ENCODE measurements at regions not wholly inside any gene's neighbourhood (a gene's known extent, or its start where the extent isn't known, plus 50 kb on each side); places are given as distances from the start of the nearest gene placed in this dataset.

GRCh38 chr16:48471435-48471834, 86.2 kb upstream of the SIAH1 start:
- Histone ChIP-seq H4K20me1 (ENCODE audit: insufficient read depth, low read length) (no peaks in the 10 kb centered on the region), H4K8ac (ENCODE audit: low read depth in 2 of 2, low read length in 2 of 2) (no peak overlapping the region), H2BK5ac (ENCODE audit: low read depth, low read length, poor library complexity, severe bottlenecking) (no peak overlapping the region), H3K9ac (ENCODE audit: low read depth, low read length) (no peak overlapping the region), H2AK5ac (ENCODE audit: low read depth, low read length) (no peak overlapping the region), H2AFZ (replicated peaks; ENCODE audit: low read length, poor library complexity) (peak overlapping the region; percentile 51), H3K14ac (replicated peaks; ENCODE audit: low read depth, low read length) (no peak overlapping the region), H2AK9ac (replicated peaks; ENCODE audit: low read depth, low read length, poor library complexity) (no peak overlapping the region), H3K4me3 (ENCODE audit: insufficient read depth, low read depth, low read length) (no peak overlapping the region), H3K36me3 (ENCODE audit: control insufficient read depth, insufficient read depth, low read length) (no peaks in the 10 kb centered on the region), H3K4me1 (ENCODE audit: control insufficient read depth, insufficient read depth, low read length) (no peaks in the 10 kb centered on the region), H4K5ac (ENCODE audit: low read depth, low read length) (no peak overlapping the region), H2BK20ac (ENCODE audit: low read depth, low read length) (no peak overlapping the region), H3K27me3 (ENCODE audit: control insufficient read depth, insufficient read depth, low read length) (no peaks in the 10 kb centered on the region), H3K9me1 (ENCODE audit: insufficient read depth, low read length) (no peaks in the 10 kb centered on the region), H3K9me3 (ENCODE audit: control insufficient read depth, insufficient read depth, low read length) (no peaks in the 10 kb centered on the region), H3K56ac (ENCODE audit: extremely low read depth, insufficient read depth, low read length) (no peak overlapping the region), H3K79me1 (ENCODE audit: low read depth in 1 of 2, low read length in 2 of 2) (no peaks in the 10 kb centered on the region), H3K4ac (ENCODE audit: low read depth, low read length) (no peak overlapping the region), H3K23ac (ENCODE audit: low read depth, low read length) (no peak overlapping the region), H2BK15ac (ENCODE audit: low read depth, low read length) (no peak overlapping the region), H3K27ac (ENCODE audit: insufficient read depth, low read length) (no peak overlapping the region), H3K4me2 (ENCODE audit: low read depth, low read length) (no peak overlapping the region), H3K18ac (ENCODE audit: low read depth, low read length) (no peak overlapping the region), H2BK120ac (ENCODE audit: low read depth, low read length) (no peak overlapping the region), H4K91ac (ENCODE audit: insufficient read depth, low read depth, low read length) (no peak overlapping the region)
- dilution Hi-C loops (cut with HindIII; ENCODE audit: low sequenced_read_pairs, unreplicated experiment), result no loop called here
- ATAC-seq (ENCODE audit: low read depth) (no peak), DNase-seq (no peak)
- in situ Hi-C loops (cut with MboI; ENCODE audit: low sequenced_read_pairs), result no loop called here
- TF ChIP-seq FOS (IDR thresholded peaks at IDR 0.05; ENCODE audit: low read depth, low read length) (no peak), MAFK (IDR thresholded peaks at IDR 0.05; ENCODE audit: low read depth, low read length) (no peak), RAD21 (IDR thresholded peaks at IDR 0.05; ENCODE audit: low read length) (no peak), SMC3 (IDR thresholded peaks at IDR 0.05; ENCODE audit: low read depth, low read length) (no peak)
- intact Hi-C loops (cut with micrococcal nuclease), result no loop called here
- no TSS peak for BruUV-seq (replicated peaks)
- POLR2A ChIA-PET (ENCODE audit: unreplicated experiment), result no interaction called here
- CTCF ChIA-PET, result no interaction called here
- no CpG with 5 or more reads among the region's 5 CpGs for WGBS, 2 experiments (ENCODE audit: extremely low coverage in 2 of 2, insufficient read length in 1 of 2)

Data from IMR-90 (cell line).